Natural killer cell (primary cell): ENCODE measurements at regions not wholly inside any gene's neighbourhood (a gene's known extent, or its start where the extent isn't known, plus 50 kb on each side); places are given as distances from the start of the nearest gene placed in this dataset.

Experiments
- ATAC-seq, 3 donors: fragments of 150-1000 bp in 2 of 3; fragments of 200-7000 bp in 1 of 3; cut with Tn5 transposase; 1 replicate in 1 of 3; 2 replicates in 2 of 3; pipeline ENCODE4 v1.10.0; 2021; ENCODE audit warnings: mild to moderate bottlenecking in 2 of 3, moderate library complexity in 2 of 3
- DNase-seq, 2 donors: peaks; one replicate each; pipeline versions ENCODE4 v3.0.0 to v3.0.0-alpha.2; 2013 to 2021; ENCODE audit warnings: mixed read lengths in 1 of 2
- H3K27ac ChIP-seq: one replicate; pipeline ENCODE4 v1.5.1; 2013; ENCODE audit warnings: mild to moderate bottlenecking, low read length
- H3K27me3 ChIP-seq: one replicate; pipeline ENCODE4 v1.6.1; 2013; ENCODE audit warnings: low read length; ENCODE audit not compliant: control insufficient read depth, insufficient read depth
- H3K36me3 ChIP-seq: one replicate; pipeline ENCODE4 v1.6.1; 2013; ENCODE audit warnings: low read length; ENCODE audit not compliant: control insufficient read depth, insufficient read depth
- H3K4me1 ChIP-seq: one replicate; pipeline ENCODE4 v1.6.1; 2013; ENCODE audit warnings: low read length; ENCODE audit not compliant: control insufficient read depth, insufficient read depth
- H3K4me3 ChIP-seq: one replicate; pipeline ENCODE4 v1.5.1; 2013; ENCODE audit warnings: low read length
- H3K9me3 ChIP-seq: one replicate; pipeline ENCODE4 v1.6.1; 2013; ENCODE audit warnings: low read length; ENCODE audit not compliant: control insufficient read depth, insufficient read depth
- H3K27ac Mint-ChIP-seq, 2 donors: one replicate each; pipeline ENCODE4 v1.8.0; 2022; ENCODE audit warnings: mild to moderate bottlenecking in 2 of 2, mixed read lengths in 2 of 2, moderate library complexity in 1 of 2
- H3K27me3 Mint-ChIP-seq, 2 donors: one replicate each; pipeline ENCODE4 v1.8.0; 2022; ENCODE audit warnings: low read depth in 2 of 2, mixed read lengths in 2 of 2
- H3K36me3 Mint-ChIP-seq: one replicate; pipeline ENCODE4 v1.8.0; 2022; ENCODE audit warnings: mixed read lengths
- H3K4me1 Mint-ChIP-seq, 2 donors: one replicate each; pipeline ENCODE4 v1.8.0; 2022; ENCODE audit warnings: mixed read lengths in 2 of 2
- H3K4me3 Mint-ChIP-seq: one replicate; pipeline ENCODE4 v1.8.0; 2022; ENCODE audit warnings: mild to moderate bottlenecking, moderate library complexity, mixed read lengths
- H3K9me3 Mint-ChIP-seq, 2 donors: one replicate each; pipeline ENCODE4 v1.8.0; 2022; ENCODE audit warnings: mixed read lengths in 2 of 2
- WGBS: methylation state at CpG from one replicate; pipeline ENCODE4 v1.1.7; 2013; ENCODE audit warnings: missing lambda C conversion rate; ENCODE audit not compliant: insufficient coverage; 5-methylcytosine and 5-hydroxymethylcytosine counted together
- intact Hi-C: fragments of 100-400 bp; cut with micrococcal nuclease; formaldehyde crosslinking; loops from one replicate; pipeline ENCODE4 v1.14.2; 2022
- TF ChIP-seq, protein P1 (sequence below): fragments of 200-600 bp; IDR thresholded peaks from one replicate; pipeline ENCODE4 v1.8.0; 2022; ENCODE audit warnings: antibody characterized with exemption

- Histone ChIP-seq H3K27me3 (no peaks in the 10 kb centered on the region), H3K9me3 (no peaks in the 10 kb centered on the region), H3K36me3 (no peaks in the 10 kb centered on the region), H3K27ac (no peak overlapping the region), H3K4me3 (no peak overlapping the region), H3K4me1 (no peaks in the 10 kb centered on the region)
- intact Hi-C loops: no loop called here
- no peak for DNase-seq
- no peaks in the 10 kb centered on the region for H3K4me1 Mint-ChIP-seq
- no peaks in the 10 kb centered on the region for H3K36me3 Mint-ChIP-seq
- TF ChIP-seq, protein P1, sequence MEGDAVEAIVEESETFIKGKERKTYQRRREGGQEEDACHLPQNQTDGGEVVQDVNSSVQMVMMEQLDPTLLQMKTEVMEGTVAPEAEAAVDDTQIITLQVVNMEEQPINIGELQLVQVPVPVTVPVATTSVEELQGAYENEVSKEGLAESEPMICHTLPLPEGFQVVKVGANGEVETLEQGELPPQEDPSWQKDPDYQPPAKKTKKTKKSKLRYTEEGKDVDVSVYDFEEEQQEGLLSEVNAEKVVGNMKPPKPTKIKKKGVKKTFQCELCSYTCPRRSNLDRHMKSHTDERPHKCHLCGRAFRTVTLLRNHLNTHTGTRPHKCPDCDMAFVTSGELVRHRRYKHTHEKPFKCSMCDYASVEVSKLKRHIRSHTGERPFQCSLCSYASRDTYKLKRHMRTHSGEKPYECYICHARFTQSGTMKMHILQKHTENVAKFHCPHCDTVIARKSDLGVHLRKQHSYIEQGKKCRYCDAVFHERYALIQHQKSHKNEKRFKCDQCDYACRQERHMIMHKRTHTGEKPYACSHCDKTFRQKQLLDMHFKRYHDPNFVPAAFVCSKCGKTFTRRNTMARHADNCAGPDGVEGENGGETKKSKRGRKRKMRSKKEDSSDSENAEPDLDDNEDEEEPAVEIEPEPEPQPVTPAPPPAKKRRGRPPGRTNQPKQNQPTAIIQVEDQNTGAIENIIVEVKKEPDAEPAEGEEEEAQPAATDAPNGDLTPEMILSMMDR: no peak
- no peak overlapping the region for H3K4me3 Mint-ChIP-seq
- no peak overlapping the region for H3K27ac Mint-ChIP-seq
- peaks cover 0 to 2% of the 10 kb centered on the region in 2 donors for H3K9me3 Mint-ChIP-seq
- H3K27me3 Mint-ChIP-seq: peaks cover 10 to 17% of the 10 kb centered on the region in 2 donors
- 52% methylated on average over 5 of the region's 16 CpGs for WGBS
- no peak for ATAC-seq
Measured at GRCh38 chr6:912871-913835, 220.2 kb upstream of the EXOC2 start.

DNA sequence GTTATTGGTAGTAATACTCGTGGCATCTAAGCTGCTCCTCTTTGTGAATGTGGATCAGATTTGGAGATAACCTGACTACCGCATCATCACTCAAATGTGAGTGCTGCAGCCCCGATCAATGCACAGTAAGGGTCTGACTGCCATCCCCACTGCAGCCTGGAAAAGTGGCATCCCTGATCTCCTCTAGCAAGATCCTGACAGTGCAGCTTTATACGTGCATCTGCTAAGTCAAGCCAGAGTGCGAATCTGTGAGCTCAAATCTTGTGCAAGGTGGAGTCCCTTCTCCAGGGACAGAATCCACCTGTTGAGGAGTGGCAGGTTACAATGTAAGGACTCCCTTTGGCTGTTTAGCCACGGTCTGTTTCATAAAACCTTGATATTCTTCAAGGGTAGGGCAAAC is 215.0 kb upstream of the EXOC2 start:
- Histone ChIP-seq H3K27me3 (no peaks in the 10 kb centered on the region), H3K4me1 (no peaks in the 10 kb centered on the region), H3K4me3 (no peak overlapping the region), H3K36me3 (no peaks in the 10 kb centered on the region), H3K9me3 (no peaks in the 10 kb centered on the region), H3K27ac (no peak overlapping the region)
- Mint-ChIP-seq H3K4me3 (no peak overlapping the region), H3K4me1 (no peaks in the 10 kb centered on the region), H3K36me3 (no peaks in the 10 kb centered on the region), H3K27me3 (peaks cover 3 to 7% of the 10 kb centered on the region in 2 donors), H3K27ac (no peak overlapping the region), H3K9me3 (no peaks in the 10 kb centered on the region)
- no peak for ATAC-seq
- DNase-seq: no peak
- TF ChIP-seq, protein P1: no peak
- intact Hi-C loops: no loop called here
- 78% methylated on average over 6 of the region's 6 CpGs for whole genome bisulfite sequencing

GRCh38 chr6:906920-907319 is 214.0 kb upstream of the EXOC2 start:
- Mint-ChIP-seq H3K36me3 (no peaks in the 10 kb centered on the region), H3K4me1 (no peaks in the 10 kb centered on the region), H3K4me3 (no peak overlapping the region), H3K27ac (no peak overlapping the region), H3K27me3 (peaks cover 3 to 7% of the 10 kb centered on the region in 2 donors), H3K9me3 (no peaks in the 10 kb centered on the region)
- Histone ChIP-seq H3K27me3 (no peaks in the 10 kb centered on the region), H3K27ac (no peak overlapping the region), H3K9me3 (no peaks in the 10 kb centered on the region), H3K36me3 (no peaks in the 10 kb centered on the region), H3K4me3 (no peak overlapping the region), H3K4me1 (no peaks in the 10 kb centered on the region)
- intact Hi-C loops: no loop called here
- no peak for ATAC-seq
- TF ChIP-seq, protein P1: no peak
- DNase-seq: no peak
- 88% methylated on average over 11 of the region's 11 CpGs for WGBS
